HUES64 (cell line): ENCODE measurements at regions not wholly inside any gene's neighbourhood (a gene's known extent, or its start where the extent isn't known, plus 50 kb on each side); places are given as distances from the start of the nearest gene placed in this dataset.
"Not testable (repeated sequence)": the region's sequence is repeated elsewhere in the genome, so short reads cannot be mapped to it uniquely, and the experiment has no call there.

ENCODE experiments used
- H3K27ac ChIP-seq: 2 replicates; pipeline ENCODE4 v1.7.0; 2013; ENCODE audit warnings: low read depth, low read length, inconsistent platforms
- H3K27me3 ChIP-seq: 2 replicates; pipeline ENCODE4 v1.6.1; 2013; ENCODE audit warnings: mild to moderate bottlenecking, low read length; ENCODE audit not compliant: insufficient read depth
- H3K36me3 ChIP-seq: 2 replicates; pipeline ENCODE4 v1.6.1; 2013; ENCODE audit warnings: mild to moderate bottlenecking, low read length; ENCODE audit not compliant: insufficient read depth
- H3K4me1 ChIP-seq: 2 replicates; pipeline ENCODE4 v1.6.1; 2013; ENCODE audit warnings: mild to moderate bottlenecking, low read length, moderate library complexity; ENCODE audit not compliant: insufficient read depth
- H3K4me3 ChIP-seq: 2 replicates; pipeline ENCODE4 v1.5.1; 2013; ENCODE audit warnings: mild to moderate bottlenecking, low read length, moderate library complexity
- H3K9ac ChIP-seq: 2 replicates; pipeline ENCODE4 v1.6.1; 2013; ENCODE audit warnings: mild to moderate bottlenecking, low read depth, low read length
- H3K9me3 ChIP-seq: 2 replicates; pipeline ENCODE4 v1.6.1; 2013; ENCODE audit warnings: low read depth, low read length; ENCODE audit not compliant: insufficient read depth
- WGBS: fragments of 150-250, 120-280 bp; methylation state at CpG from one replicate; pipeline ENCODE4 v1.1.7; 2013; ENCODE audit warnings: missing lambda C conversion rate; 5-methylcytosine and 5-hydroxymethylcytosine counted together

- H3K27me3 ChIP-seq: no peaks in the 10 kb centered on the region
- 87% methylated on average over 2 of the region's 2 CpGs for WGBS
- no peaks in the 10 kb centered on the region for H3K4me1 ChIP-seq
- no peak overlapping the region for H3K27ac ChIP-seq
- H3K9me3 ChIP-seq: no peaks in the 10 kb centered on the region
- no peaks in the 10 kb centered on the region for H3K36me3 ChIP-seq
- no peak overlapping the region for H3K4me3 ChIP-seq
- no peak overlapping the region for H3K9ac ChIP-seq
Observed at GRCh38 chr2:147165697-147166382, 679.0 kb upstream of the ACVR2A start.

DNA sequence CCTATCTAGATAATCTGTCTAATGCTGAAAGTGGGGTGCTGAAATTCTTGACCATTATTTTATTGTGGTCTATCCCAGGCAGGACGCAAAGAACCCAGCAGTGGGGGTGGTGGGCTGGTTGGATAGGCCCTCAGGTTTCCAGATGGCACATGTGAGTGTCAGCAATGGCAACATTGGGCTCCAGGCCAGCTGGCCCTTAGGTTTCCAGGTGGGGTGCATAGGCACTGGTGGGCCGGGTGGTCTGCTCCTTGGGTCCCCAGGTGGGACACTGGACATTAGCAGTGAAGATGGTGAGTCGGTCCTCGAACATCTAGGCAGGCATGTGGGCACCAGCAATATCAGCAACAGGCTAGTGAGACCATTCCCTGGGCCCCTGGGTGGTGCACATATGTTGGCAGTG, 680.3 kb upstream of the ACVR2A start:
- 96% methylated on average over 4 of the region's 4 CpGs for WGBS
- H3K27ac ChIP-seq: no peak overlapping the region
- no peak overlapping the region for H3K4me3 ChIP-seq
- H3K27me3 ChIP-seq: no peaks in the 10 kb centered on the region
- H3K9ac ChIP-seq: no peak overlapping the region
- no peaks in the 10 kb centered on the region for H3K4me1 ChIP-seq
- H3K36me3 ChIP-seq: no peaks in the 10 kb centered on the region
- H3K9me3 ChIP-seq: no peaks in the 10 kb centered on the region

DNA sequence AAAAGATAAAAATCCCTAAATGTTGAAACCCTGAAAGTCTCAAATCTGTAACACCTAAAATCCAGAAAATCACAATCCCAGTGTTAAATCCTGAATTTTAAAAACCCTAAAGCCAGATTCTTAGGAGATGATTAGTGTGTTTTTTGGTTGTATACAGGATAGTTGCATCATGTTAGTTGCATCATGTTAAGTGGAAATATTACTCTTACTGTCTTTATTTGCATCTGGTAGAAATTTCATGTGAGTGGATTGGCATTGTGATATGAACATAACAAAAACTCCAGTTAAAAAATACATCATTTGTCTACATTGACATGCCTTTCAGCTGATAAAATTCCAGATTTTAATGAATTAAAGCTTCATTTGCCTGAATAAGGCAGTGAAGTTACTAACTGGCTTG, 683.1 kb upstream of the ACVR2A start:
- Histone ChIP-seq H3K4me1 (no peaks in the 10 kb centered on the region), H3K9me3 (no peaks in the 10 kb centered on the region), H3K9ac (no peak overlapping the region), H3K36me3 (no peaks in the 10 kb centered on the region), H3K27ac (no peak overlapping the region), H3K27me3 (no peaks in the 10 kb centered on the region), H3K4me3 (no peak overlapping the region)

DNA sequence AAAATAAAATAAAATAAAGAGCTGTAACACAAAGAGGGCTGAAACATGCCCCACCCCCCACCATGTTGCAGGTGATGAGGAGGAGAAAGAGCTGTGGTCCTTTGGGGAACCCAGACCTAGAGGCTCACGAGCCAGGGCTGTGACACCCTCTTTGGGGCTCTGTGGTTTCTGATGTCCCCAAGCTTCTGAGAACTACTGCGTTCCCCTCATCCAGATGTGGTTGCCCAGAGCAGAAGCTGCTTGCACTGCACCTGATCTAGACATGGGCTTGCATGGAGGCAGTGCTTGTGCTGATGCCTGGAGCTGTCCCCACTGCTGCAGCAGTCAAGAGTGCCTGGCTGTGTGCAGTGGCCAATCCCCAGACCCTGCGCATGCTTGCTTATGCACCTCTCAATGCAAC, 687.9 kb upstream of the ACVR2A start:
- WGBS: 97% methylated on average over 3 of the region's 3 CpGs
- H3K4me3 ChIP-seq: no peak overlapping the region

GRCh38 chr2:147150241-147150635, 694.6 kb upstream of the ACVR2A start:
- no peaks in the 10 kb centered on the region for H3K4me1 ChIP-seq
- H3K27ac ChIP-seq: no peak overlapping the region
- H3K36me3 ChIP-seq: no peaks in the 10 kb centered on the region
- H3K4me3 ChIP-seq: no peak overlapping the region
- 93% methylated on average over 4 of the region's 4 CpGs for WGBS
- peaks cover 10% of the 10 kb centered on the region for H3K9me3 ChIP-seq
- no peaks in the 10 kb centered on the region for H3K27me3 ChIP-seq
- H3K9ac ChIP-seq: no peak overlapping the region

More for the DNA sequence above, 687.9 kb upstream of the ACVR2A start:
- H3K9ac ChIP-seq: no peak overlapping the region
- no peaks in the 10 kb centered on the region for H3K4me1 ChIP-seq
- H3K27me3 ChIP-seq: no peaks in the 10 kb centered on the region
- H3K9me3 ChIP-seq: no peaks in the 10 kb centered on the region
- no peak overlapping the region for H3K27ac ChIP-seq
- no peaks in the 10 kb centered on the region for H3K36me3 ChIP-seq

- 97% methylated on average over 14 of the region's 16 CpGs for WGBS
- Histone ChIP-seq H3K4me3 (no peak overlapping the region), H3K9me3 (peaks cover 10% of the 10 kb centered on the region), H3K36me3 (no peaks in the 10 kb centered on the region), H3K9ac (no peak overlapping the region), H3K27me3 (no peaks in the 10 kb centered on the region), H3K27ac (no peak overlapping the region), H3K4me1 (no peaks in the 10 kb centered on the region)
Observed at GRCh38 chr2:147149575-147150240, 695.1 kb upstream of the ACVR2A start.

- no peaks in the 10 kb centered on the region for H3K4me1 ChIP-seq
- H3K4me3 ChIP-seq: no peak overlapping the region
- H3K27ac ChIP-seq: no peak overlapping the region
- no peaks in the 10 kb centered on the region for H3K36me3 ChIP-seq
- no peak overlapping the region for H3K9ac ChIP-seq
- H3K9me3 ChIP-seq: peaks cover 10% of the 10 kb centered on the region
- no peaks in the 10 kb centered on the region for H3K27me3 ChIP-seq
- 96% methylated on average over 2 of the region's 2 CpGs for WGBS
Observed at GRCh38 chr2:147147802-147148201, 697.0 kb upstream of the ACVR2A start.

- H3K4me3 ChIP-seq: no peak overlapping the region
- no peaks in the 10 kb centered on the region for H3K36me3 ChIP-seq
- WGBS: no CpG with 5 or more reads among the region's 4 CpGs
- no peak overlapping the region for H3K9ac ChIP-seq
- no peaks in the 10 kb centered on the region for H3K27me3 ChIP-seq
- no peak overlapping the region for H3K27ac ChIP-seq
- no peaks in the 10 kb centered on the region for H3K4me1 ChIP-seq
- no peaks in the 10 kb centered on the region for H3K9me3 ChIP-seq
Observed at GRCh38 chr2:147141930-147142329, 702.9 kb upstream of the ACVR2A start.

DNA sequence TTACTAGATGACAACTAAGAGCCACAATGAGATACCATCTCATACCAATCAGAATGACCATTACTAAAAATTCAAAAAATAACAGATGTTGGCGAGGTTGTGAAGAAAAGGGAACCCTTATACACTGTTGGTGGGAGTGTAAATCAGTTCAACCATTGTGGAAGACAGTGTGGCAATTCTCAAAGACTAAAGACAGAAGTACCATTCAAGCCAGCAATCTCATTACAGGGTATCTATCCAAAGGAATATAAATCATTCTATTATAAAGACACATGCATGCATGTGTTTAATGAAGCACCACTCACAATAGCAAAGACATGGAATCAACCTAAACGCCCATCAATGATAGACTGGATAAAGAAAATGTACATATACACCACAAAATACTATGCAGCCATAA, 705.1 kb upstream of the ACVR2A start:
- not testable (repeated sequence) for H3K9me3 ChIP-seq, H3K36me3 ChIP-seq
- WGBS: 83% methylated on average over 1 of the region's 2 CpGs

DNA sequence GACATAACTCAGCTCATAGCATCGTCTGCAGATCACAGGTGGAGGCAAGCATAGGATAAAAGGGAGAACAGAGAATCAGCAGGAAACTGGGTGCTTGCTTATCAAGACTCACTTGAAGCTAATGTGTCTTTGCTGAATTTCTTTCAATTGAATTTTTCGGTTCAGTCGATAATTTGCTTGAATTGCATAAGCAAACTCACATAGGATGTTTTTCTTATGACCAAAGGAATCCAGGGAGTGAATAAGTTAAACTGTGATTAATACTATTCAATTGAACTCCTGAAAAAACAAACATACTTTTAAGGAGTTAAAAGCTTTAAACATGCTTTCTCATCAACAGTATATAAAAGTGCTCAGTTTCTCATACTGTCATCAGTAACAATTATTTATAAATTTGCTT, 707.1 kb upstream of the ACVR2A start:
- Histone ChIP-seq H3K27me3 (no peaks in the 10 kb centered on the region), H3K27ac (no peak overlapping the region), H3K4me1 (no peaks in the 10 kb centered on the region), H3K36me3 (no peaks in the 10 kb centered on the region), H3K4me3 (no peak overlapping the region), H3K9ac (no peak overlapping the region), H3K9me3 (no peaks in the 10 kb centered on the region)
- 97% methylated on average over 3 of the region's 3 CpGs for WGBS

More for the DNA sequence above, 705.1 kb upstream of the ACVR2A start:
- H3K4me1 ChIP-seq, H3K4me3 ChIP-seq, H3K27me3 ChIP-seq, H3K9ac ChIP-seq, H3K27ac ChIP-seq: not testable (repeated sequence)

DNA sequence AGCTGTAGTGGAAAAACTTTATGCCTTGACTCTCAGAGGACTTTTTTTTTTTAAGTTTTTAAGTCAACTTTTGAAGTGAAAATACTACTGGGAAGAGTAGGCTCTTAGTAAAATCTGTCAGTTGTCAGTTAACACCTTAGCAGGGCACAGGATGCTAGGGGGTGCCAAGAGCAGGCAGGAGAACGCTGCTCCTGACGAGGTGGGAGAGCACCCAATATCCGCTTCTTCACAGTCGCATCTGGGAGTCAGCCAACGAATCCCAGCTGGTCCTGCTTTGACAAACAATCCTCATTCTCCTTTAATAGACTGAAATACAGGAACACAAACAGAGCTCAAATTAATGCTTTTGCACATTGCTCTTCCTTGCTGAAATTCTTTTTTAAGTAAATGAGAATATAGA, 709.5 kb upstream of the ACVR2A start:
- Histone ChIP-seq H3K9me3 (no peaks in the 10 kb centered on the region), H3K4me3 (no peak overlapping the region), H3K9ac (no peak overlapping the region), H3K27me3 (no peaks in the 10 kb centered on the region), H3K36me3 (no peaks in the 10 kb centered on the region), H3K4me1 (no peaks in the 10 kb centered on the region), H3K27ac (no peak overlapping the region)
- 95% methylated on average over 5 of the region's 5 CpGs for WGBS
